ENCODE measurements at regions not wholly inside any gene's neighbourhood (a gene's known extent, or its start where the extent isn't known, plus 50 kb on each side); places are given as distances from the start of the nearest gene placed in this dataset.

GRCh38 chr17:79515110-79515509, 95.7 kb downstream of the RBFOX3 start:
- no peak for DNase-seq (ENCODE audit: low read depth)

GRCh38 chr17:79513820-79514535, 96.9 kb downstream of the RBFOX3 start:
- H3K4me3 ChIP-seq (ENCODE audit: low read depth, low read length), result no peak overlapping the region
- TF ChIP-seq CTCF (IDR thresholded peaks at IDR 0.05; ENCODE audit: control insufficient read depth, extremely low read depth, insufficient read depth), result no peak
- DNase-seq (ENCODE audit: low read depth), result no peak

More at GRCh38 chr17:79515110-79515509, 95.7 kb downstream of the RBFOX3 start:
- no peak for TF ChIP-seq CTCF (IDR thresholded peaks at IDR 0.05; ENCODE audit: control insufficient read depth, extremely low read depth, insufficient read depth)
- no peak overlapping the region for H3K4me3 ChIP-seq (ENCODE audit: low read depth, low read length)

- TF ChIP-seq CTCF (IDR thresholded peaks at IDR 0.05; ENCODE audit: control insufficient read depth, extremely low read depth, insufficient read depth), result no peak
- DNase-seq (ENCODE audit: low read depth), result no peak
- H3K4me3 ChIP-seq (ENCODE audit: low read depth, low read length), result no peak overlapping the region
Measured at GRCh38 chr17:79513206-79513605, 97.6 kb downstream of the RBFOX3 start.

- DNase-seq (ENCODE audit: low read depth), result no peak
- no peak for TF ChIP-seq CTCF (IDR thresholded peaks at IDR 0.05; ENCODE audit: control insufficient read depth, extremely low read depth, insufficient read depth)
- H3K4me3 ChIP-seq (ENCODE audit: low read depth, low read length), result no peak overlapping the region
Measured at GRCh38 chr17:79511471-79511870, 99.4 kb downstream of the RBFOX3 start.

- no peak for DNase-seq (ENCODE audit: low read depth)
- H3K4me3 ChIP-seq (ENCODE audit: low read depth, low read length), result no peak overlapping the region
- TF ChIP-seq CTCF (IDR thresholded peaks at IDR 0.05; ENCODE audit: control insufficient read depth, extremely low read depth, insufficient read depth), result no peak
Measured at GRCh38 chr17:79510071-79510470, 100.8 kb downstream of the RBFOX3 start.

- DNase-seq (ENCODE audit: low read depth), result no peak
- no peak for TF ChIP-seq CTCF (IDR thresholded peaks at IDR 0.05; ENCODE audit: control insufficient read depth, extremely low read depth, insufficient read depth)
Measured at GRCh38 chr17:79509490-79509889, 101.4 kb downstream of the RBFOX3 start.

GRCh38 chr17:79509008-79509407, 101.8 kb downstream of the RBFOX3 start:
- no peak for DNase-seq (ENCODE audit: low read depth)
- no peak overlapping the region for H3K4me3 ChIP-seq (ENCODE audit: low read depth, low read length)
- no peak for TF ChIP-seq CTCF (IDR thresholded peaks at IDR 0.05; ENCODE audit: control insufficient read depth, extremely low read depth, insufficient read depth)

More at GRCh38 chr17:79509490-79509889, 101.4 kb downstream of the RBFOX3 start:
- no peak overlapping the region for H3K4me3 ChIP-seq (ENCODE audit: low read depth, low read length)

Data from LNCaP clone FGC (cell line).